MM.1S (cell line): ENCODE measurements at regions not wholly inside any gene's neighbourhood (a gene's known extent, or its start where the extent isn't known, plus 50 kb on each side); places are given as distances from the start of the nearest gene placed in this dataset.

ENCODE experiments used
- DNase-seq: peaks from one replicate; pipeline ENCODE4 v3.0.0-alpha.2; 2015
- H2AFZ ChIP-seq: fragments of 300-600 bp; sonication (generic); 2 replicates; pipeline ENCODE4 v1.6.0; 2016; ENCODE audit warnings: antibody characterized with exemption, low read length
- H3F3A ChIP-seq: fragments of 300-600 bp; sonication (generic); 2 replicates; pipeline ENCODE4 v1.6.1; 2016; ENCODE audit warnings: mild to moderate bottlenecking, antibody characterized with exemption, low read length, moderate library complexity, mixed read lengths; ENCODE audit not compliant: insufficient read depth
- H3K27ac ChIP-seq: fragments of 300-600 bp; sonication (generic); 2 replicates; pipeline ENCODE4 v1.5.1; 2016; ENCODE audit warnings: mild to moderate bottlenecking, low read length
- H3K27me3 ChIP-seq: fragments of 300-600 bp; sonication (generic); replicated peaks from 2 replicates; pipeline ENCODE4 v1.6.0; 2016; ENCODE audit warnings: low read length; ENCODE audit not compliant: insufficient read depth
- H3K36me3 ChIP-seq: fragments of 300-600 bp; sonication (generic); replicated peaks from 2 replicates; pipeline ENCODE4 v1.6.1; 2016; ENCODE audit warnings: mild to moderate bottlenecking, low read length, mixed read lengths; ENCODE audit not compliant: insufficient read depth
- H3K4me1 ChIP-seq: fragments of 300-600 bp; sonication (generic); 2 replicates; pipeline ENCODE4 v1.6.1; 2016; ENCODE audit warnings: low read length, mixed read lengths
- H3K4me2 ChIP-seq: fragments of 300-600 bp; sonication (generic); 2 replicates; pipeline ENCODE4 v1.6.0; 2016; ENCODE audit warnings: low read depth, low read length
- H3K4me3 ChIP-seq: fragments of 300-600 bp; sonication (generic); 2 replicates; pipeline ENCODE4 v1.5.1; 2016; ENCODE audit warnings: low read length, mixed read lengths
- H3K79me2 ChIP-seq: fragments of 300-600 bp; sonication (generic); 2 replicates; pipeline ENCODE4 v1.6.1; 2016; ENCODE audit warnings: mixed run types, low read length, mixed read lengths
- H3K9ac ChIP-seq: fragments of 300-600 bp; sonication (generic); 2 replicates; pipeline ENCODE4 v1.6.1; 2016; ENCODE audit warnings: low read length, mixed read lengths
- H3K9me2 ChIP-seq: fragments of 300-600 bp; sonication (generic); replicated peaks from 2 replicates; pipeline ENCODE4 v1.6.1; 2016; ENCODE audit warnings: mild to moderate bottlenecking, low read length, mixed read lengths; ENCODE audit not compliant: insufficient read depth
- H3K9me3 ChIP-seq: fragments of 300-600 bp; sonication (generic); replicated peaks from 2 replicates; pipeline ENCODE4 v1.6.1; 2016; ENCODE audit warnings: mild to moderate bottlenecking, low read length, mixed read lengths; ENCODE audit not compliant: insufficient read depth
- H4K20me1 ChIP-seq: fragments of 300-600 bp; sonication (generic); 2 replicates; pipeline ENCODE4 v1.6.1; 2016; ENCODE audit warnings: mild to moderate bottlenecking, low read length, moderate library complexity, mixed read lengths; ENCODE audit not compliant: insufficient read depth
- CTCF ChIP-seq: fragments of 300-600 bp; sonication (generic); IDR thresholded peaks from 2 replicates; pipeline ENCODE4 v1.5.1; 2016; ENCODE audit warnings: antibody characterized with exemption, low read length, mixed read lengths
- EZH2 ChIP-seq: fragments of 300-600 bp; sonication (generic); optimal IDR thresholded peaks from 2 replicates; pipeline ENCODE3; 2017; ENCODE audit warnings: low read depth, mild to moderate bottlenecking, antibody characterized with exemption, low read length, mixed read lengths
- EZH2phosphoT487 ChIP-seq: fragments of 300-600 bp; sonication (generic); IDR thresholded peaks from 2 replicates; pipeline ENCODE4 v1.6.1; 2018; ENCODE audit warnings: antibody characterized with exemption, low read length

- Histone ChIP-seq H3K4me3 (no peak overlapping the region), H3K9me2 (no peaks in the 10 kb centered on the region), H3K9me3 (no peaks in the 10 kb centered on the region), H3K4me1 (no peaks in the 10 kb centered on the region), H3K36me3 (no peaks in the 10 kb centered on the region), H3K79me2 (no peaks in the 10 kb centered on the region), H3K9ac (no peak overlapping the region), H3K27me3 (no peaks in the 10 kb centered on the region; the same call in 1 of the 2 replicates), H3F3A (no peaks in the 10 kb centered on the region), H3K4me2 (no peak overlapping the region), H2AFZ (no peak overlapping the region), H3K27ac (no peak overlapping the region), H4K20me1 (no peaks in the 10 kb centered on the region)
- no peak for DNase-seq
- no peak for TF ChIP-seq EZH2phosphoT487
- no peak for TF ChIP-seq EZH2
- no peak for TF ChIP-seq CTCF
Observed at GRCh38 chr12:131367983-131368667, 342.8 kb upstream of the SFSWAP start.

GRCh38 chr12:131368668-131369071 lies 342.2 kb upstream of the SFSWAP start:
- Histone ChIP-seq H3K9ac (no peak overlapping the region), H2AFZ (no peak overlapping the region), H3F3A (no peaks in the 10 kb centered on the region), H3K27me3 (no peaks in the 10 kb centered on the region; the same call in 1 of the 2 replicates), H4K20me1 (no peaks in the 10 kb centered on the region), H3K4me1 (no peaks in the 10 kb centered on the region), H3K4me3 (no peak overlapping the region), H3K36me3 (no peaks in the 10 kb centered on the region), H3K9me2 (no peaks in the 10 kb centered on the region), H3K79me2 (no peaks in the 10 kb centered on the region), H3K27ac (no peak overlapping the region), H3K4me2 (no peak overlapping the region), H3K9me3 (no peaks in the 10 kb centered on the region)
- no peak for DNase-seq
- TF ChIP-seq EZH2phosphoT487 (no peak), EZH2 (no peak), CTCF (no peak)

GRCh38 chr12:131369094-131369845 lies 341.6 kb upstream of the SFSWAP start:
- H3K4me3 ChIP-seq: no peak overlapping the region
- H3K4me2 ChIP-seq: no peak overlapping the region
- no peaks in the 10 kb centered on the region for H3F3A ChIP-seq
- no peaks in the 10 kb centered on the region for H4K20me1 ChIP-seq
- H3K9ac ChIP-seq: no peak overlapping the region
- no peak overlapping the region for H2AFZ ChIP-seq
- no peak for DNase-seq
- no peaks in the 10 kb centered on the region for H3K4me1 ChIP-seq
- TF ChIP-seq EZH2phosphoT487: no peak
- TF ChIP-seq EZH2: no peak
- TF ChIP-seq CTCF: no peak
- H3K36me3 ChIP-seq: no peaks in the 10 kb centered on the region
- H3K27me3 ChIP-seq: no peaks in the 10 kb centered on the region; the same call in 1 of the 2 replicates
- H3K27ac ChIP-seq: no peak overlapping the region
- H3K9me2 ChIP-seq: no peaks in the 10 kb centered on the region
- no peaks in the 10 kb centered on the region for H3K79me2 ChIP-seq
- no peaks in the 10 kb centered on the region for H3K9me3 ChIP-seq
